Activated CD8-positive, alpha-beta T cell treated with anti-CD3 and anti-CD28 coated beads for 36 hours (primary cell): ENCODE measurements at regions not wholly inside any gene's neighbourhood (a gene's known extent, or its start where the extent isn't known, plus 50 kb on each side); places are given as distances from the start of the nearest gene placed in this dataset.
"Not testable (repeated sequence)": the region's sequence is repeated elsewhere in the genome, so short reads cannot be mapped to it uniquely, and the experiment has no call there.

Experiments used
- ATAC-seq: fragments of 200-7000 bp; cut with Tn5 transposase; one replicate; pipeline ENCODE4 v1.10.0; 2021; ENCODE audit warnings: mild to moderate bottlenecking, moderate library complexity
- CTCF ChIA-PET: fragments of 350-600 bp; sonication (Branson Sonifier 250); formaldehyde crosslinking; loops from one replicate; lab custom pipeline; 2021; ENCODE audit warnings: antibody characterized with exemption; lab: Charles Lee
- POLR2A ChIA-PET: fragments of 350-600 bp; sonication (Branson Sonifier 250); formaldehyde crosslinking; loops from one replicate; lab custom pipeline; 2021; ENCODE audit warnings: antibody characterized with exemption; lab: Charles Lee
- DNase-seq: peaks from one replicate; pipeline ENCODE4 v3.0.0-alpha.2; 2020
- H3K27ac Mint-ChIP-seq: one replicate; pipeline ENCODE4 v1.8.0; 2021; ENCODE audit warnings: mild to moderate bottlenecking, mixed read lengths
- H3K27me3 Mint-ChIP-seq: one replicate; pipeline ENCODE4 v1.8.0; 2021; ENCODE audit warnings: mixed read lengths
- H3K36me3 Mint-ChIP-seq: one replicate; pipeline ENCODE4 v1.8.0; 2021; ENCODE audit warnings: low read depth, mixed read lengths
- H3K4me1 Mint-ChIP-seq: one replicate; pipeline ENCODE4 v1.8.0; 2021; ENCODE audit warnings: low read depth, mixed read lengths
- H3K4me3 Mint-ChIP-seq: one replicate; pipeline ENCODE4 v1.8.0; 2021; ENCODE audit warnings: mild to moderate bottlenecking, moderate library complexity, mixed read lengths
- H3K9me3 Mint-ChIP-seq: one replicate; pipeline ENCODE4 v1.8.0; 2021; ENCODE audit warnings: mixed read lengths
- CTCF ChIP-seq: fragments of 200-600 bp; IDR thresholded peaks from one replicate; pipeline ENCODE4 v1.8.0; 2022; ENCODE audit warnings: antibody characterized with exemption, mild to moderate bottlenecking
- intact Hi-C: fragments of 100-400 bp; cut with micrococcal nuclease; formaldehyde crosslinking; loops from one replicate; pipeline ENCODE4 v1.10.0; 2022

- Mint-ChIP-seq H3K9me3 (peaks cover under 1% of the 10 kb centered on the region), H3K27ac (no peak overlapping the region), H3K4me1 (no peaks in the 10 kb centered on the region), H3K36me3 (no peaks in the 10 kb centered on the region), H3K27me3 (no peaks in the 10 kb centered on the region), H3K4me3 (no peak overlapping the region)
- ATAC-seq (no peak), DNase-seq (no peak)
- no peak for TF ChIP-seq CTCF
- intact Hi-C loops = no loop called here
- CTCF ChIA-PET = interaction anchor here (1.1 kb wide), 1 partner anchor 19 kb away, joined by 3 read pairs; no protein-coding TSS in a partner anchor
- POLR2A ChIA-PET = no interaction called here
These were observed 271.1 kb upstream of the CDH19 start for GRCh38 chr18:66874812-66875474.

DNA sequence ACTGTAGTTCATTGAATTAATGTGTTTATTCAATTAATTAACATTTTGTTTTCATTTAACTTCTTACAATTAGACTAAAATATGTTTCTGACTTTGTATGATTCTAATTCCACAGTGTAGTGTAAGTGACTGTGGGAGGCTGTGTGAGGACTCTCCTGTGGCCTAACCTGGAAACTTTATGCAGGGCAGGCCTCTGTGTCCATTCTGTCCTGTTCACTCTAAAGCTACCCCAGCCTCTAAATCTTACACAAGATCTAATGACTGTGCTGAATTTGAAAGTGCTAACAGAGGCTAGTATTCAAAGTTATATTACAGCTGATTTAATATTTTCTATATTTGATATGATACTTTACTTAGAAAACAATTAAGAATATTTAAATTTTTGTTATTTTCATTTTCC is 270.5 kb upstream of the CDH19 start:
- CTCF ChIA-PET = interaction anchor here (1.1 kb wide), 1 partner anchor 19 kb away, joined by 3 read pairs; no protein-coding TSS in a partner anchor
- H3K27me3 Mint-ChIP-seq = no peaks in the 10 kb centered on the region
- TF ChIP-seq CTCF = no peak
- DNase-seq (no peak), ATAC-seq (no peak)
- intact Hi-C loops = no loop called here
- H3K4me3 Mint-ChIP-seq = no peak overlapping the region
- H3K4me1 Mint-ChIP-seq = no peaks in the 10 kb centered on the region
- POLR2A ChIA-PET = no interaction called here
- H3K36me3 Mint-ChIP-seq = no peaks in the 10 kb centered on the region
- H3K9me3 Mint-ChIP-seq = peaks cover 2% of the 10 kb centered on the region
- no peak overlapping the region for H3K27ac Mint-ChIP-seq

- H3K9me3 Mint-ChIP-seq = peaks cover 2% of the 10 kb centered on the region
- no peak overlapping the region for H3K27ac Mint-ChIP-seq
- TF ChIP-seq CTCF = no peak
- DNase-seq = no peak
- H3K27me3 Mint-ChIP-seq = no peaks in the 10 kb centered on the region
- H3K4me3 Mint-ChIP-seq = no peak overlapping the region
- no peaks in the 10 kb centered on the region for H3K4me1 Mint-ChIP-seq
- ChIA-PET CTCF (interaction anchor here (1.1 kb wide), 1 partner anchor 20 kb away, joined by 3 read pairs; no protein-coding TSS in a partner anchor), POLR2A (no interaction called here)
- no peaks in the 10 kb centered on the region for H3K36me3 Mint-ChIP-seq
- intact Hi-C loops = no loop called here
- ATAC-seq = no peak
These were observed 270.0 kb upstream of the CDH19 start for GRCh38 chr18:66873899-66874298.

DNA sequence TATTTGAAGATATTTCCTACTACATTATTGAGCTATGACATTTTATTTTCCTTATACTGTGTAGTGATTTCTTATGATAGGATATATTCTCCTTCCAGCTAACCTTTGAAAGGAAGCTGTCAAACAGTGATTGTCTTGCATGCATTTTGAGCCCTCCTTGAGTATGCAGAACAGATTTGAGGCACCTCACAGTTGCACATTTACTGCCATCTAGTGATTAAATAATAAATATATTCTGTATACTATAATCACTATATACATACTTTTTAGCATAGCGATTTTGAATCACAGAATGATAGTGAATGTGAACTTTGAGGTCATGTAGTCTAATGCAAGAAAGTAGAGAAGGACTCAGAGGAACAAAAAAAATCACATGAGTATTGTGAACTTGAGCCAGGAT is 268.4 kb upstream of the CDH19 start:
- DNase-seq (no peak), ATAC-seq (no peak)
- H3K4me1 Mint-ChIP-seq = no peaks in the 10 kb centered on the region
- no peaks in the 10 kb centered on the region for H3K36me3 Mint-ChIP-seq
- no peak overlapping the region for H3K27ac Mint-ChIP-seq
- no peaks in the 10 kb centered on the region for H3K27me3 Mint-ChIP-seq
- intact Hi-C loops = no loop called here
- CTCF ChIA-PET = no interaction called here
- no peak for TF ChIP-seq CTCF
- POLR2A ChIA-PET = no interaction called here
- H3K4me3 Mint-ChIP-seq = no peak overlapping the region
- H3K9me3 Mint-ChIP-seq = peaks cover 2% of the 10 kb centered on the region

DNA sequence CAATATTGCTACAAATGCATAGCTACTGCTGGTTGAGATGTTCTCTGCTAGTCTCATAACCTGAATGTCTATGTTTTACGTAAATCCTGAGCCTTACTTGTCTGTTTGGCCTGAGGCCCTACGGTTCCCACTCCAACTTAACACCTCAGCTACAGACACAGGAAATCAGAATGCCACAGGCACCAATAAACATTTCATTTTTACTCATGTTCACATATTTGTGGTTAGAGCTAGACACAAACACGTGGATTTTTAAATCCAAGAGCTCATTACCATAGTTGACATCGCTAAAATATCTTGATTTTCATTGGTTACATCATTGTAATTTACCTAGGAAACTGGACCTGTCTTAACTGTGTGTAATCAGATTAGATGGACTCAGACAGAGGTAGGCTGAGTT is 263.8 kb upstream of the CDH19 start:
- H3K4me3 Mint-ChIP-seq = no peak overlapping the region
- ATAC-seq (no peak), DNase-seq (no peak)
- H3K9me3 Mint-ChIP-seq = peaks cover 4% of the 10 kb centered on the region
- TF ChIP-seq CTCF = no peak
- no peaks in the 10 kb centered on the region for H3K36me3 Mint-ChIP-seq
- intact Hi-C loops = no loop called here
- H3K4me1 Mint-ChIP-seq = no peaks in the 10 kb centered on the region
- ChIA-PET CTCF (no interaction called here), POLR2A (no interaction called here)
- no peaks in the 10 kb centered on the region for H3K27me3 Mint-ChIP-seq
- no peak overlapping the region for H3K27ac Mint-ChIP-seq

GRCh38 chr18:66866427-66866940 is 262.6 kb upstream of the CDH19 start:
- intact Hi-C loops, H3K9me3 Mint-ChIP-seq, ATAC-seq, CTCF ChIA-PET, POLR2A ChIA-PET, H3K36me3 Mint-ChIP-seq, DNase-seq, H3K4me1 Mint-ChIP-seq, H3K27ac Mint-ChIP-seq, H3K27me3 Mint-ChIP-seq, H3K4me3 Mint-ChIP-seq: not testable (repeated sequence)
